ENCODE measurements at regions not wholly inside any gene's neighbourhood (a gene's known extent, or its start where the extent isn't known, plus 50 kb on each side); places are given as distances from the start of the nearest gene placed in this dataset.

DNA sequence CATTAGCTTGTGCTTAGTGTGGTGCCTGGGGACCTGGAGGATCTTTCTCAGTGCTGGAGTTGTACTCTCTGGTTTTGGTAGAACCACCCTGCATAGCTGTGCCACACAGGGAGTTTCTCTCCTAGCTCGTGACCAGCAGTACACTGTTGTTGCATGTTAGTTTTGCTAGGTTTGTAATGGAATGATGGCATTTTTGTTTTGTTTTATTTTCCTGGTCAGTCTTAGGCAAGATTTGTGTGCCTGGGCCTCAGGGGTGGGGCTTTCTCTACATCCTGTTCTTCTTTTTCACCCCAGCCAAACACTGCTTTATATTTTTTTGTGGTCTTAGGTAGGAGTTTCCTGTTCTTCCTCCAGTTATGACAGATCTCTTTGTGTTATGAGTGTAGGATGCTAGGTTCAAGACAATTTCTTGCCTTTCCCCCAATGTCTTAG is 534.5 kb upstream of the KCNMB2 start:
- TF ChIP-seq, protein P1, sequence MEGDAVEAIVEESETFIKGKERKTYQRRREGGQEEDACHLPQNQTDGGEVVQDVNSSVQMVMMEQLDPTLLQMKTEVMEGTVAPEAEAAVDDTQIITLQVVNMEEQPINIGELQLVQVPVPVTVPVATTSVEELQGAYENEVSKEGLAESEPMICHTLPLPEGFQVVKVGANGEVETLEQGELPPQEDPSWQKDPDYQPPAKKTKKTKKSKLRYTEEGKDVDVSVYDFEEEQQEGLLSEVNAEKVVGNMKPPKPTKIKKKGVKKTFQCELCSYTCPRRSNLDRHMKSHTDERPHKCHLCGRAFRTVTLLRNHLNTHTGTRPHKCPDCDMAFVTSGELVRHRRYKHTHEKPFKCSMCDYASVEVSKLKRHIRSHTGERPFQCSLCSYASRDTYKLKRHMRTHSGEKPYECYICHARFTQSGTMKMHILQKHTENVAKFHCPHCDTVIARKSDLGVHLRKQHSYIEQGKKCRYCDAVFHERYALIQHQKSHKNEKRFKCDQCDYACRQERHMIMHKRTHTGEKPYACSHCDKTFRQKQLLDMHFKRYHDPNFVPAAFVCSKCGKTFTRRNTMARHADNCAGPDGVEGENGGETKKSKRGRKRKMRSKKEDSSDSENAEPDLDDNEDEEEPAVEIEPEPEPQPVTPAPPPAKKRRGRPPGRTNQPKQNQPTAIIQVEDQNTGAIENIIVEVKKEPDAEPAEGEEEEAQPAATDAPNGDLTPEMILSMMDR (IDR thresholded peaks at IDR 0.05; ENCODE audit: insufficient read depth, low read depth, low read length): no peak
- H3K4me3 ChIP-seq (ENCODE audit: low read depth, low read length): no peak overlapping the region
- peak; percentile 26 for DNase-seq (ENCODE audit: low read depth)

- DNase-seq (ENCODE audit: low read depth): no peak
- TF ChIP-seq, protein P1 (IDR thresholded peaks at IDR 0.05; ENCODE audit: insufficient read depth, low read depth, low read length): no peak
- no peak overlapping the region for H3K4me3 ChIP-seq (ENCODE audit: low read depth, low read length)
Measured at GRCh38 chr3:178002113-178002512, 534.1 kb upstream of the KCNMB2 start.

DNA sequence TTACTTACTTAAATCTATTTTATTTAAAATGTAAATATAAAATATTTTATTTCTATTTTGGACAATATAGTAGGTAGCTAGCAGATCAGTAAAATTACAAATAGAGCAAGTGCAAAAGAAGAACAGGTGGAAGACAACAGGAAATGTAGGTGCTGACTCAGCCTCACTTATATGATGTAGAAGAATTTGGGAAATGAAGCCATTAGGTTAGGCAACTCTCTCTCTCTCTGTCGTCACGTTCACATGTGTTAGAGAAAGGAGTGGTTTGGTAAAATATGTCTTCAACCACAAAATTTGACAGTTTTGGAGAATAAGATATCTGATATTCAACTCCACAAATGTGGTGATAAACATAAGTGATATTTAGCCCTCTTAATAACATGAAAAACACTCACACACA is 532.5 kb upstream of the KCNMB2 start:
- H3K4me3 ChIP-seq (ENCODE audit: low read depth, low read length): no peak overlapping the region
- TF ChIP-seq, protein P1 (IDR thresholded peaks at IDR 0.05; ENCODE audit: insufficient read depth, low read depth, low read length): no peak
- DNase-seq (ENCODE audit: low read depth): peak; percentile 57

DNA sequence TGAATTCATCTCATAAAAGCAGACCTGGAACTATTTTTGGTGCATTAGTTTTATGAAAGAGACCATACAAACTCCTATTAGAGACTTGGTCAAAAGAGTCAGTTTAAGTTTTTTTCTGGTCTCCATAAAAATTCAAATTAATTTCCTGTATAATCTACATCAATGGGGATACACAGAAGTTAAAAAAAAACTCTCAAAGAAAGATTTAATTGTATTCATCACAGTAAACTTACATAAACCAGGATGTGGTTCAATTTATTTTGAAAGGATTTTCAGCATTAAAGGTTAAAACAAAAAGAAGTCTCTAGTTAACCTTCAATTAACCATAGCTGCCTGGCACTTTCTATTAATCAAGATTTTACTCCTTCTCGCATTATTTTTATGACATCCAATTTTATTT is 530.3 kb upstream of the KCNMB2 start:
- no peak overlapping the region for H3K4me3 ChIP-seq (ENCODE audit: low read depth, low read length)
- TF ChIP-seq, protein P1 (IDR thresholded peaks at IDR 0.05; ENCODE audit: insufficient read depth, low read depth, low read length): no peak
- DNase-seq (ENCODE audit: low read depth): no peak

DNA sequence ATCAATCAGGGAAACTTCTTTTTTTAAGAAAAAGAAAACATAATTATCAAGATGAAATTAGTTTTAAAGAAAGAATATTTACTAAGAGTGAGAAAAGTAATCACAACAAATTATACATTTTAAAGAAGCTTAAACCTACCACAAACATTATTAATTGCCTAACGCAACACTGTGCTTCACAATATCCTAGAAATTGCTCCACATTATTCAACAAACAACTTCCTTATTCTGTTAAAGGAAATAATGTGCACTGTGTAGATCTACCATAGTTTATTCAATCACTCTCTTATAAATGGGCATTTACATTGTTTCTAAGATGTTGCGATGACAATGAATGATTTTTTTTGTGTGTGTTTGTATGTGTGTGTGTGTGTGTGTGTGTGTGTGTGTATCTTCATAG is 525.9 kb upstream of the KCNMB2 start:
- H3K4me3 ChIP-seq (ENCODE audit: low read depth, low read length): no peak overlapping the region
- TF ChIP-seq, protein P1 (IDR thresholded peaks at IDR 0.05; ENCODE audit: insufficient read depth, low read depth, low read length): no peak
- no peak for DNase-seq (ENCODE audit: low read depth)

GRCh38 chr3:178019645-178020044 is 516.6 kb upstream of the KCNMB2 start:
- no peak for DNase-seq (ENCODE audit: low read depth)
- TF ChIP-seq, protein P1 (IDR thresholded peaks at IDR 0.05; ENCODE audit: insufficient read depth, low read depth, low read length): no peak
- no peak overlapping the region for H3K4me3 ChIP-seq (ENCODE audit: low read depth, low read length)

DNA sequence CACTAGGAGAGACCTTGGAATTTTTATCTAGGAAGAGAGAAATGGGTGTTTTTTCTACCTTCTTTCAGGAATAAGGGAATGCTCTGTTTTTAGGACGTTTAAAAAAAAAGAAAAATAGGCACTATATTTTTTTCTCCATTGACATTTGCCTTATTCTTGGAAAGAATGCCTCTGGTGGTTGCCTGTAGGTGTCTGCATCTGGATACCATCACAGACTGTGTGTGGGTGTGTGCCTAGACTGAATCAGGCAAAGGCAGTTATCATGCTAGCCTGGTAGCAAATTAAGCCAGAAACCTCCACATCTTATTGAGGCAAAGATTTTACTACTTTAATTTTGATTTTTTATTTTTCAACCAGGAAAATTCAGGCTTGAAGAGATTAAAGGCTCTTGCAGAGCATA is 513.6 kb upstream of the KCNMB2 start:
- peak; percentile 18 for DNase-seq (ENCODE audit: low read depth)
- no peak overlapping the region for H3K4me3 ChIP-seq (ENCODE audit: low read depth, low read length)
- TF ChIP-seq, protein P1 (IDR thresholded peaks at IDR 0.05; ENCODE audit: insufficient read depth, low read depth, low read length): peak; percentile 6
